Sciatic nerve (tissue), 2 donors: ENCODE measurements at regions not wholly inside any gene's neighbourhood (a gene's known extent, or its start where the extent isn't known, plus 50 kb on each side); places are given as distances from the start of the nearest gene placed in this dataset.
"Not testable (repeated sequence)": the region's sequence is repeated elsewhere in the genome, so short reads cannot be mapped to it uniquely, and the experiment has no call there.

Experiments
- ATAC-seq: fragments of 200-7000 bp; cut with Tn5 transposase; one replicate; pipeline ENCODE4 v1.9.1; 2020; ENCODE audit warnings: mild to moderate bottlenecking, moderate library complexity
- DNase-seq: peaks from one replicate; pipeline ENCODE4 v3.0.0-alpha.2; 2020; ENCODE audit warnings: low spot score
- intact Hi-C: fragments of 100-400 bp; cut with DNase I; formaldehyde crosslinking; loops from one replicate; pipeline ENCODE4 v1.14.2; 2022
- donor health status: DM: no; HTN: no; CAD: no.
- donor health status: DM: no; HTN: no; CAD: no.

DNA sequence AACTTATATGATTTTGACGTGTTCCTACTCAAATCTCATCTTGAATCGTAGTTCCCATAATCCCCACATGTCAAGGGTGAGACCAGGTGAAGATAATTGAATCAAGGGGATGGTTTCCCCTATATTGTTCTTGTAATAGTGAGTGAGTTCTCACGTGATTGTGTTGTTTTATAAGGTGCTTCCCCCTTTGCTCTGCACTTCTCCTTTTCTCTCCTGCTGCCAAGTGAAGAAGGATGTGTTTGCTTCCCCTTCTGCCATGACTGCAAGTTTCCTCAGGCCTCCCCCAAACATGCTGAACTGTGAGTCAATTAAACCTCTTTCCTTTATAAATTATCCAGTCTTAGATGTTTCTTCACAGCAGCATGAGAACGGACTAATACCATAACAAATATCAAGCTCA lies 83.2 kb downstream of the MANEA start:
- DNase-seq, result no peak
- intact Hi-C loops, result no loop called here
- ATAC-seq, result no peak

DNA sequence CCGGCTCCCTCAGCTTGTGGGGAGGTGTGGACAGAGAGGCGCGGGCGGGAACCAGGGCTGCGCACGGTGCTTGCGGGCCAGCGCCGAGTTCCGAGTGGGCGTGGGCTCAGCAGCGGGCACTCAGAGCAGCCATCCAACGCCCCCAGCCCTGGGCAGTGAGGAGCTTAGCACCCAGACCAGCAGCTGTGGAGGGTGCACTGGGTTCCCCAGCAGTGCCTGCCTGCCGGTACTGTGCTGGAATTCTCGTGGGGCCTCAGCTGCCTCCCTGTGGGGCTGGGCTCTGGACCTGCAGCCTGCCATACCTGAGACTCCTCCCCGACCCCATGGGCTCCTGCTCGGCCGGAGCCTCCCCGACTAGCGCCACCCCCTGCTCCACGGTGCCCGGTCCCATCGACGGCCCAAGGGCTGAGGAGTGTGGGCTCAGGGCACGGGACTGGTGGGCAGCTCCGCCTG lies 92.7 kb downstream of the MANEA start:
- no peak for DNase-seq
- intact Hi-C loops, result no loop called here
- ATAC-seq, result no peak

DNA sequence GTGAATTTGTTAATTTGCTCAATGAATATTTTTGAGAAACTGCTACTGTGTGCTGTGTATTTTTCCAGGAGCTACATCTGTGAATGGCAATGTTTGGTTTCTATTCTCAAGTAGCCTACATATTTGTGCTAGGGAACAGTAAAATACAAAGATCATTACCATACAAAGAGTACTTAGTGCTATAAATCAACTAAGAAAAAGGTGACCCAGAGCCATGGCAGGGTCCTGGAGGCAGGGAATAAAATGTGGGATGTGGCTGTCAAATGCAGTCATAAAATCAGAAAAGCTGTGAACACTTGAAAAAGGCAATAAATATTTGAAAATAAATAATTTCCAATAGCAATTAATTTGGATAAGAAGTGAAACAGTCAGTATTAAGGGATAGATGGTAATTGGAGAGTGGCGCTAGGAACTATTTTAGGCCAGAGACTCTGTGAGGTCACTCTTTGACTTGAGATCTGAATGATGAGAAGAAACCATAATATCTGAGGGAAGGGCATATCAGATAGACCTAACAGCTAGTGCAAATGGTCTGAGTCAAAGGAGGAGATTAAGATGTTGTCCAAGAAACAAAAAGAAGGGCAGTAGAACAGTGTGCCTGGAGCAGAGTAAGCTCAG lies 98.8 kb downstream of the MANEA start:
- DNase-seq (no peak), ATAC-seq (no peak)
- intact Hi-C loops, result no loop called here

DNA sequence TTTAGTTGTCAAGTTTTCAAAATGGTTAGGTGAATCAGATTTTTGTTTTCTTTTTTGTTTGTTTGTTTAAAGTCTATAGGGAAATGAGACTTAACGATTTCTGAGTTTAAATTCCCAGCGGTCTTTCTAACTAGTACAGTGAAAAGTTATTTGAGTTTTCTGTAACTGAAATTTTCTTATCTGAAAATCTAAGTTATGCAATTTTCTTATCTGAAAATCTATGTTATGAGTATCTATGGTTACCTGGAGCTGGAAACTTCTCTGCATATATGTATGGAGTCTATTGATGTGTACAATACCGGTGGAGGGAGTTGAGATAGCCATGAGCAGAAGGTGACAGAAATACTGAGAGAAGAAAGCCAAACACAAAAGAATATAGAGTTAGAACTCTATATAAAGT lies 102.6 kb downstream of the MANEA start:
- ATAC-seq (no peak), DNase-seq (no peak)
- intact Hi-C loops, result no loop called here

DNA sequence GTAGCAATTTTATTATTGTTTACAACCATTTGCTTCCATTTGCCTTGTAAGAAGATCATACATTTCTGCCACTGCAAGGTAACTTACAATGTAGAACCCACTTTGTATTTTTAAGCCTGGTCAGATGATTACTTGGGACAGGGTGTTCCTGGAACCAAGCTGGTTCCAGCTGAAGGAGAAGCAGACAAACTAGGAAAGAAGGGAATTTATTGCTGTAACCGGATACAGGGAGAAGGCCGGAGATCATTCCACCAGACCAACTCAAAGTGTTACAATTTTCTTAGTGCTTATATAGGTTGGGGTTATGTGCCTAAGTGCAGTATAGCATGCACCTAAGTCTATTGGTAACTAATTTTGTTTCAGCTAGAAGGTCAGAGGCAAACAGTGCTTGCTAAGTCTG lies 104.4 kb downstream of the MANEA start:
- intact Hi-C loops, result no loop called here
- ATAC-seq (no peak), DNase-seq (no peak)

DNA sequence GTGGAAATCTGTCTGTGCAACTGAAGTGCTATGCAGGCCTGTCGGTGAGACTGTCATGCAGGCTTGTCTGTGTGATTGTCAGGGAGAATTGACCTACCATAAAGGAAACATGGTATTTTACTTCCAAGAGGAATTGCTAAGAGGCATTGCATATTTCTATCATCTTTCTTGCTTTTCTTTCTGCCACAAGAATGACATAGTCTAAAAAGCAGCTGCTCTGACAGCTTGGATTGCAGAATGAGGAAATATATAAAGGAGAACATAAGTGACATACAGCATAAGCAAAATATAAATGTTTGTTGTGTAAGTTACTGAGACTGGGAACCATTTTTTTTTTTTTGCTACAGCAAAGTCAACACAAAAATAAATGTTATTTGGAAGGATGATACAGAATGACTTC lies 105.1 kb downstream of the MANEA start:
- DNase-seq (no peak), ATAC-seq (no peak)
- intact Hi-C loops, result no loop called here

DNA sequence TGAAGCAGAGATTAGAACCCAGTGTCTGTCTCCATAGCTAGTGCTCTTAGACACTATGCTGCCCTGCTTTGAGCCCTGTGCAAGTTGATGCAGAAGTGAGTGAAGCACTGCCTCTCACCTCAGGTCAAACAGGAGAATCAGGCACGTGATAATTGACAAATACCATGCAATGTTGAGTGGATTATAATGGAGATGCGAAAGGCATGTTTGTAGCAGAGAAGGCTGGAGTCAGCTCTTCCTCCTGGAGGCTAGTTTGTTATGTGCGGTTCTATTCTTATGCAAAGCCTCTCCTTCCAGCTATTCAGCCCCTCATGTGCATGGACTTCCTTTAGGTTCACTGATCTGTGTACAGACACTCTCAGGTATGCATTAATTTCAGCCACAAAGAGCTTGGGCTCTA lies 108.5 kb downstream of the MANEA start:
- ATAC-seq, result no peak
- intact Hi-C loops, result no loop called here

DNA sequence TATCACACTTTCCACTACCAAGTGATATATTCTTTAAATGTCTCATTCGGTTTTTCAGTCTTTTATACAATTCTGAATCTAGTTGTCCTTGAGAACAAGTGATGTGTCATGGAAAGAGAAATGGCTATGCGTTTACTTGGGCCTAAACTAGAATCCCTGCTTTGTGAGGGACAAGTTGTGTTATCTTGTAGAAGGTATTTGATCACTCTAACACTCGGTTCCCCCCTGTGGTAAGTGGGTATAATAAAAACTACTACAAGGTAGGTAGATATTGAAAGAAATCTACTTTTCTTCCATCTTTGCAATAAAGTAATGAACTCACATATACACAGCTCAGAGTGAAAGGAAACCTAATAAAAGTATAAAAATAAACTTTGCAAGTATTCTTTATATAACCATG lies 108.9 kb downstream of the MANEA start:
- DNase-seq (no peak), ATAC-seq (no peak)
- intact Hi-C loops, result no loop called here

More for the DNA sequence above, 108.5 kb downstream of the MANEA start:
- DNase-seq, result no peak

DNA sequence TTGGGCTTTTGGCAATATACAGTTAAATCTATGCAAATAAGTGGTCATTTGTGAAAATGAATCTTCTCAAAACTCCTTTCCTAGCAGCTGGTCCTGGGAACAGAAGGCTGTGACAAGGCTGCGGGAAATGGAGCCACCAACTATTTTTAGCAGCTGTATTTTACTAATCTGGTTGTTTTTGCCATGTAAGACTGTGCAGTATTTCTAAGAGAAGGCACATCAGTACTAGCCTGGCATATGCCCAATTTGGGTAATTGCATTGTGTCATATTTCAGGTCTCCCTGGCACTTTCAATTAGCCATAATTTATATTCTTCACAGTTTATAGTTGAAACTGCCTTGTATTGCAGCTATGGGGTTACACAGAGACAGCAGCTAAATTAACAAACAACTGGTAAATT lies 109.6 kb downstream of the MANEA start:
- DNase-seq, result no peak
- no peak for ATAC-seq
- intact Hi-C loops, result no loop called here

DNA sequence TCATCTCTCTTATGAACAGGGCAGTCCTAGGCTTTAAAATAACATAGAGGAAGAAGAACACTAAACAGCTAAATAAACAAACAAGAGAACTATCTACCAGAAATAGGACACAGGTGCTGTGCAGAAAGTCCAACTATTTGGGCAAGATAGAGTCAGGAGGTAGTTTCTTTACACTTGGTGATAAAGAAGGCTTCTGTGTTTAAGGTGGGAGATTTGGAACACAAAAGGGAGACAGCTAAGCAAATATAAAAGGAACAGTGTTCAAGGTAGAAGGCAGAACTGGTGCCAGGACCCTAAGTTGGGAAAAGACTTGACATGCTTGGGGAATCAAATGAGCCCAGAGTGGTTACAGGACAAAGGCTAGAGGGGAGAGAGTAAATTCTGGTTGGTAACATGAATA lies 110.5 kb downstream of the MANEA start:
- no peak for ATAC-seq
- DNase-seq, result no peak
- intact Hi-C loops, result no loop called here

DNA sequence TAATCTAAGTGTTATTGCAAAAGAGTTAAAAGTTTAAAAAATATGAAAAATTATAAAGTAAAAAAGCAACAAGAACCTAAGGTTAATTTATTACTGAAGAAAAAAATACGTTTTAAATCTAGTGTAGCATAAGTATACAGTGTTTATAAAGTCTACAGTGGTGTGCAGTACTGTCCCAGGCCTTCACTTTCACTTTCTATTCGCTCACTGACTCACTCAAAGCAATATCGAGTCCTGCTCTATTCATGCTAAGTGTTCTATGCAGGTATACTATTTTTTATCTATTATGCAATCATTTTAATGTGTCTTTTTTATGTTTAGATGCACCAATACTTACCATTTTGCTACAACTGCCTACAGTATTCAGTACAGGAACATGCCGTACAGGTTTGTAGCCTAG lies 113.0 kb downstream of the MANEA start:
- DNase-seq, result no peak
- no peak for ATAC-seq
- intact Hi-C loops, result no loop called here

DNA sequence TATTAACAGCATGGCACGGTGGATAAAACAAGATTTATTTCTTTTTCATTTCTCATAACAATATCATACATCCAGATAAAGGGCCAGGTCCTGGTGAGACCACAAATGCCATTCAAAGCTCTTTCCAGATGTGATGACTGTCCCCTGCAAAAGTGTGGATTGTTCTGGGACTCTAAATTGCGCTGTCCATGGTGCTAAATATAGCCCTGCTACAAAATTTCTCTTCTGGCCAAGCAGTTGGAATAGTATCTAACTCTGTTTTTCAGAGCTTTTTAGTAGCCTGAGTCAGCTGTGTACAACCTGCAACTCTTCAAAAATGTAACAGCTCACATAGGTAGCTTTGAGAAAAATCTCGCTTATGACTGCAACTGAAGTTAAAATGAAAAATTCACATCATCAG lies 115.8 kb downstream of the MANEA start:
- no peak for ATAC-seq
- DNase-seq, result no peak
- intact Hi-C loops, result no loop called here

DNA sequence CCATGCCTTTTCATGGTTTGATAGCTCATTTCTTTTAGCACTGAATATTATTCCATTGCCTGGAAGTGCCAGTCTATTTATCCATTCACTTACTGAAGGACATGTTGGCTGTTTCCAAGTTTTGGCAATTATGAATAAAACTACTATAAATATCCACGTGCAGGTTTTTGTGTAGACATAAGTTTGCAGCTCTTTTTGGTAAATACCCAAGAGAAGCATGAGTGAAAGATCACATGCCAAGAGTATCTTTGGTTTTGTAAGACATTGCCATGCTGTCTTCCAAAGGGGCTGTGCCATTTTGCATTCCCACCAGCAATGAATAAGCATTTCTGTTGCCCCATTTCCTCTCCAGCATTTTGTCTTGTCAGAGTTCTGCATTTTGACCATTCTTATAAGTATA lies 120.9 kb downstream of the MANEA start:
- DNase-seq (no peak), ATAC-seq (no peak)
- intact Hi-C loops, result no loop called here

DNA sequence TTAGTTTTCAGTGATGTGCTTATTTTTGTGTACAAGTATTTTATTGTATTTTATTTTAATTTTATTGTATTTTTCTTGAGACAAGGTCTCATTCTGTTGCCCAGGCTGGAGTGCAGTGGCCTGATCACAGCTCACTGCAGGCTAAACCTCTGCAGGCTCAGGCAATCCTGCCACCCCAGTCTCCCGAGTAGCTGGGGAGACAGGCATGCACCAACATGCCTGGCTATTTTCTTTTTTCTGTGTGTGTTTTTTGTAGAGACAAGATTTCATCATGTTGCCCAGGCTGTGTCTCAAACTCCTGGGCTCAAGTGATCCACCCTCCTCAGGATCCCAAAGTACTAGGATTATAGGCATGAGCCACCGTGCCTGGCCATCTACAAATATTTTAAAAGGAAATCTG lies 146.3 kb downstream of the MANEA start:
- DNase-seq (no peak), ATAC-seq (no peak)
- intact Hi-C loops, result no loop called here

DNA sequence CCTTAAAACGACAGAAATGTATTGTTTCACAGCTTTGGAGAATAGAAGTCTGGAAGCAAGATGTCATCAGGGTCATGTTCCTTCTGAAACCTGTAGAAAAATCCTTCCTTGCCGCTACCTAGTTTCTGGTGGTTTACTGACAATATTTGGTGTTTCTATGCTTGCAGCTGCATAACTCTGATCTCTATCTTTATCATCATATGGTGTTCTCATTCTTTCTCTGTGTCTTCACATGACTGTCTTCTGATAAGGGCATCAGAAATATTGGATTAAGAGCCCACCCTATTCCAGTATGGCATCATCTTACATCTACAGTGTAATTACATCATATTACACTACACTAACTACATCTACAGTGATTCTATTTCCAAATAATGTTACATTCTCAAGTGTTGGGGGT lies 148.0 kb downstream of the MANEA start:
- no peak for ATAC-seq
- DNase-seq, result no peak
- intact Hi-C loops, result no loop called here

DNA sequence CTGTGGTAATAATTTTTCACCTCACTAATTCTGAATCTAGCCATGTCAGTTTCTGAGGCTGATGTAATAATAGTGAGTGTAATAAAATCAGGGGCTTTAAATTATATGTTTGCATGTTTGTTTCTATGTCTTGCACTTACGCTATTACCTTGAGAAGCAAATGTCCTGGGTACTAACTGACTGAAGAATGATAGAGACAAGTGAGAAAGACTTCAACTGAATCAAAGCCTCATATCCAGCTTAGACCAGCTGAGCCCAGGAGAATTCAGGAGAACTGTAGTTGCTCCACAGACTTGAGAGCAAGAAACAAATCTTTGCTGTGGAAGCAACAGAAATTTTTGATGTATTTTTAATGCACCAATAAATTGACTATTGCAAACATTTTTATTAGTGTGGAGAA lies 162.8 kb downstream of the MANEA start:
- ATAC-seq, result no peak
- intact Hi-C loops, result no loop called here

DNA sequence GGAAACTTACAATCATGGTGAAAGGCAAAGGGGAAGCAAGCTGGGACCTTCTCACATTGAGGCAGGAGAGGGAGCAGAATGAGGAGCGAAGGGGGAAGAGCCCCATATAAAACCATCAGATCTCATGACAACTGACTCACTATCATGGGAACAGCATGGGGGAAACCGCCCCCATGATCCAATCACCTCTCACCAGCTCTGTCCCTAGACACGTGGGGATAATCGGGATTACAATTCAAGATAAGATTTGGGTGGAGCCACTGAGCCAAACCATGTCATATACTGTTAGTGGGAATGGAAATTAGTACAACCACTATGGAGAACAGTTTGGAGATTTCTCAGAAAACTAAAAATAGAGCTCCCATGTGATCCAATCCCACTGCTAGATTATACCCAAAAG lies 163.7 kb downstream of the MANEA start:
- no peak for DNase-seq
- intact Hi-C loops, result no loop called here
- ATAC-seq, result no peak

More for the DNA sequence above, 162.8 kb downstream of the MANEA start:
- DNase-seq, result no peak

DNA sequence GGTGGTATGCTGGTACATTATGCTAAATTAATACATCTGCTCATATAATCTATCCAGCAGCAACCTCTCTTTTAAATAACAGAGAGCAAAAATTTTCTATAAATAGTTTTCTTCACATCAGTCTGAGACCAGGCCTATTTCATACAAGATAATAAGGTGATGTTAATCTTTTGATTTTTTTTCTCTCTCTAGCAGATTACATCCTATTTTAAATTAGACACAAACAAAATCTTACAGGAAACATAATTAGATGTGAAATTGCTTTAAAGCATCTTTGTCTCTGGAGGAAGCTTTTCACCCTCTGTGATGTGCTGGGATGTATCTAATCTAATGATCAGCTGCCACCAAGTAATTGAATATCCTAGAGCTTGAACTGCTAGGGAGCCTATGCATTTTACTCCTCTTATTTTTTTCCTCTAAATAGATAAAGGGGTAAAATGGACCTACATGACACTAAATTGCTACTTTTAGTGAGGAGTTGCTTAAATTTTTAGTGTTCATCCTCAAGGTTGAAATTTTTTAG lies 165.5 kb downstream of the MANEA start:
- DNase-seq, result no peak

DNA sequence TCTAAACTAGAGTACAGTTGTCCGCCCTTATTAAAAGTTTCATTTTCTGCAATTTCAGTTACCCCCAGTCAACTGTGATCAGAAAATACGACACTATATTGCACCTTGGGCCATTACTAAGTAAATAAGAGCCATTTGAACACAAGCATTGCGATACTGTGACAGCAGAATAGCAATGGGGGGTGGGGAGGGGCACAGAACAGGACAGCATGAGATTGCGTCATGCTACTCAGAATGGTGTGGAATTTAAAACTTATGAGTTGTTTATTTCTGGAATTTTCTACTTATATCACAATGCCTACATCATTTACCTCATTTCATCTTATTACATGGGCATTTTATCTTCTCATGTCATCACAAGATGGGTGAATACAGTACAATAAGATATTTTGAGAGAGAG lies 166.3 kb downstream of the MANEA start:
- DNase-seq, result no peak
- ATAC-seq, result no peak
- intact Hi-C loops, result no loop called here

More for the DNA sequence above, 165.5 kb downstream of the MANEA start:
- intact Hi-C loops, result no loop called here
- no peak for ATAC-seq

DNA sequence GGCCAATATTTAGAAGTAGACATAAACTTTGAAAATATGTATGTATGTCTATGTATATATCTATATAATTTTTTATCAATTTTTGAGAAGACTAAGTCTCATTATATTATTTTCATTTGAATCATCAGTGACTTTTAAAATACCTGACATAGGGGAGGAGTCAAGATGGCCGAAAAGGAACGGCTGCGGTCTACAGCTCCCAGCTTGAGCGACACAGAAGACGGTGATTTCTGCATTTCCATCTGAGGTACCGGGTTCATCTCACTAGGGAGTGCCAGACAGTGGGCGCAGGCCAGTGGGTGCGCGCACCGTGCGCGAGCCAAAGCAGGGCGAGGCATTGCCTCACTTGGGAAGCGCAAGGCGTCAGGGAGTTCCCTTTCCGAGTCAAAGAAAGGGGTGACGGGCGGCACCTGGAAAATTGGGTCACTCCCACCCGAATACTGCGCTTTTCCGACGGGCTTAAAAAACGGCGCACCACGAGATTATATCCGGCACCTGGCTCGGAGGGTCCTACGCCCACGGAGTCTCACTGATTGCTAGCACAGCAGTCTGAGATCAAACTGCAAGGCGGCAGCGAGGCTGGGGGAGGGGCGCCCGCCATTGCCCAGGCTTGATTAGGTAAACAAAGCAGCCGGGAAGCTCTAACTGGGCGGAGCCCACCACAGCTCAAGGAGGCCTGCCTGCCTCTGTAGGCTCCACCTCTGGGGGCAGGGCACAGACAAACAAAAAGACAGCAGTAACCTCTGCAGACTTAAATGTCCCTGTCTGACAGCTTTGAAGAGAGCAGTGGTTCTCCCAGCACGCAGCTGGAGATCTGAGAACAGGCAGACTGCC lies 181.1 kb downstream of the MANEA start:
- ATAC-seq, DNase-seq, intact Hi-C loops: not testable (repeated sequence)
